GM10266 (cell line): ENCODE measurements at regions not wholly inside any gene's neighbourhood (a gene's known extent, or its start where the extent isn't known, plus 50 kb on each side); places are given as distances from the start of the nearest gene placed in this dataset.

Experiments
- DNase-seq: peaks from one replicate; pipeline ENCODE4 v3.0.0; 2012; ENCODE audit errors: extremely low spot score
- CTCF ChIP-seq: IDR thresholded peaks from 2 replicates; pipeline ENCODE4 v1.5.1; 2012; ENCODE audit warnings: mild to moderate bottlenecking, low read depth; ENCODE audit not compliant: control insufficient read depth, insufficient read depth; ENCODE audit errors: missing control alignments

GRCh38 chr6:93584300-93584699 is 164.9 kb upstream of the EPHA7 start:
- no peak for TF ChIP-seq CTCF
- DNase-seq: no peak

DNA sequence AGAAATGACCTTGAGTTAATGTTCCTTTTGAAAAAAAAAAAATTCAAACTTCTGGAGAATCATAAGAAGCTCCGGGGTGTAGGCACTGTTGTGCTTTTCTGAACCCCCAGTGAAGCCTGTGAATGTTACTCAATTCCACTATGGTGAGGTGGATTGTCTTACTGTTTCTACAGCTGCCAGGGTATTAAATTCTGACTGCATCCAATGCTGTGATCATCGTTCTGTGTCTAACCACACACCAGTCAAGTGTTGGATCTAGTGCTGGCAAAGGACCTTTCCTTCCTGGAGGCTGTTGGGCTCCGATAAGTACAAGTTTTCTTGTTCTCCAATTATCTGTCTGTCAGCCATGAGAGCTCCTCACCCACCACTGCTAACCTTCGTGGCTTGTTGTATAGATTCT is 162.0 kb upstream of the EPHA7 start:
- DNase-seq: no peak
- no peak for TF ChIP-seq CTCF

- no peak for DNase-seq
- no peak for TF ChIP-seq CTCF
These were observed 161.1 kb upstream of the EPHA7 start for GRCh38 chr6:93580446-93580845.

- TF ChIP-seq CTCF: no peak
- no peak for DNase-seq
These were observed 156.3 kb upstream of the EPHA7 start for GRCh38 chr6:93575495-93576267.

- DNase-seq: no peak
- TF ChIP-seq CTCF: no peak
These were observed 154.9 kb upstream of the EPHA7 start for GRCh38 chr6:93574299-93574698.

DNA sequence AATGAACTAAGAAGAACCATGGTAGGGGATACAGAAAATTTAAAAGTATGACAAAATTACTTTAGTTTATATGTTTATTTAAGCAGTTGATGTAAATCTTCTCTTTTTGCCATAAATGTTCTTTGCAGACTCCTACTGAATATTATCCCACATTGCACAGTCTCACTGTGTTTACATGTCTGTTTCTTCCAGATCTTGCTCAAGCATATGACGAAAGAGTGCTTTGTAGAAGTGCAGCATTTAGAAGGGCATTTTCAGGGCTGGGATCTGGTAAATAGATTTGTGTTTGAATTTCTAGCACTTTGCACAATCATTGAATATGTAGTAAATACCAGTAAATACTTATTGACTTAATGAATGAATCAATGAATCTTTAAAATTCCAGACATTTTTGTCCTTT is 152.0 kb upstream of the EPHA7 start:
- DNase-seq: no peak
- no peak for TF ChIP-seq CTCF

DNA sequence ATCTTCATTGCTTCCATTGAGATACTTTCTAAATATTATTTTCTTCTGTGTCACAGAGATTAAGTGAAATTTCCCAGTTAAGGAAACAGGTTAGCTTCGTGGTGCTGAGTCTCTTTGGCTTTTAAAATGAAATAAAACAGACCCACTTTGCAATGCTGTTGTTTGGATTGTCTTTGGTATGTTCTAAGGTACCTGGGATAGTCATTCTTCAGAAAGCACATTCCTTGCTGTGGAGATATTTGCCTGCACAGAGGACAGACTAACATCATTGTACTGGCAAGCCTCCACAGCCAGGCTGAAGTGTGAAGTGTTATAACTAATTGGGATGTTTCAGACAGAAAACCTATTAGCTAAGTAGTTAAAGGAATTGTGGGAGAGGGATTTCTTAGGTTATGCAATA is 148.8 kb upstream of the EPHA7 start:
- TF ChIP-seq CTCF: no peak

More for the DNA sequence above, 148.8 kb upstream of the EPHA7 start:
- no peak for DNase-seq
